ENCODE measurements at regions not wholly inside any gene's neighbourhood (a gene's known extent, or its start where the extent isn't known, plus 50 kb on each side); places are given as distances from the start of the nearest gene placed in this dataset.

GRCh38 chr16:50485232-50485631, 63.0 kb upstream of the NKD1 start:
- Histone ChIP-seq H2BK5ac (ENCODE audit: insufficient read length, low read length) (no peak overlapping the region), H3K9ac (ENCODE audit: extremely low read depth, insufficient read length, low read length) (no peak overlapping the region), H3K4me2 (ENCODE audit: insufficient read depth, insufficient read length, low read length) (no peak overlapping the region), H2AFZ (ENCODE audit: low read length) (no peak overlapping the region), H3K27ac (ENCODE audit: insufficient read length, low read depth, low read length) (no peak overlapping the region), H2BK120ac (ENCODE audit: low read depth, low read length, poor library complexity, severe bottlenecking) (no peak overlapping the region), H3K18ac (ENCODE audit: insufficient read length, low read depth, low read length) (no peak overlapping the region), H3T11ph (ENCODE audit: low read length) (no peak overlapping the region), H3K4ac (ENCODE audit: low read depth, low read length) (no peak overlapping the region), H3K79me1 (ENCODE audit: insufficient read depth, low read depth, low read length, poor library complexity, severe bottlenecking) (no peaks in the 10 kb centered on the region), H4K5ac (ENCODE audit: insufficient read length, low read depth, low read length) (no peak overlapping the region), H3K23me2 (ENCODE audit: insufficient read length, low read depth, low read length, poor library complexity, severe bottlenecking) (no peaks in the 10 kb centered on the region), H2BK20ac (ENCODE audit: low read depth, low read length, poor library complexity, severe bottlenecking) (no peak overlapping the region), H3K14ac (ENCODE audit: insufficient read depth, low read length) (no peak overlapping the region), H3K9me3 (ENCODE audit: control insufficient read depth, low read depth, low read length) (peaks cover 5% of the 10 kb centered on the region), H3K23ac (ENCODE audit: insufficient read length, low read depth, low read length) (no peak overlapping the region), H2AK5ac (ENCODE audit: insufficient read length, low read length) (no peak overlapping the region), H2BK12ac (ENCODE audit: insufficient read length, low read depth, low read length) (no peak overlapping the region), H2BK15ac (ENCODE audit: low read depth, low read length) (no peak overlapping the region), H3K56ac (ENCODE audit: insufficient read length, low read depth, low read length) (no peak overlapping the region), H4K20me1 (ENCODE audit: control insufficient read depth, insufficient read depth, insufficient read length) (no peaks in the 10 kb centered on the region), H4K8ac (replicated peaks; ENCODE audit: insufficient read length, low read depth, low read length) (no peak overlapping the region), H3K27me3 (ENCODE audit: insufficient read depth, low read length) (no peaks in the 10 kb centered on the region), H3K4me1 (ENCODE audit: insufficient read depth, low read length) (no peaks in the 10 kb centered on the region), H4K91ac (ENCODE audit: insufficient read length, low read depth, low read length) (no peak overlapping the region), H3K79me2 (ENCODE audit: insufficient read depth, low read length) (no peaks in the 10 kb centered on the region)
- peaks cover 0 to 14% (median 0%) of the 10 kb centered on the region in 3 experiments; a peak in 1 of 7 replicates for H3K36me3 Mint-ChIP-seq (ENCODE audit: insufficient read depth in 1 of 3, low read depth in 3 of 3)
- peaks cover 3 to 4% of the 10 kb centered on the region in 2 experiments for H3K4me1 Mint-ChIP-seq
- no CpG with 5 or more reads among the region's 2 CpGs for WGBS (ENCODE audit: extremely low coverage, insufficient read length, low lambda C conversion rate)
- peaks cover 19 to 20% of the 10 kb centered on the region in 2 experiments for H3K9me3 Mint-ChIP-seq
- DNase-seq: no peak
- H3K27ac Mint-ChIP-seq: no peak overlapping the region
- H3K27me3 Mint-ChIP-seq (ENCODE audit: low read depth): peaks cover 18% of the 10 kb centered on the region
- no peak for TF ChIP-seq CTCF (conservative IDR thresholded peaks at IDR 0.05)
- no peak overlapping the region for H3K4me3 Mint-ChIP-seq

Measured in H9 (cell line).